ENCODE measurements at regions not wholly inside any gene's neighbourhood (a gene's known extent, or its start where the extent isn't known, plus 50 kb on each side); places are given as distances from the start of the nearest gene placed in this dataset.
"Not testable (repeated sequence)": the region's sequence is repeated elsewhere in the genome, so short reads cannot be mapped to it uniquely, and the experiment has no call there.

DNA sequence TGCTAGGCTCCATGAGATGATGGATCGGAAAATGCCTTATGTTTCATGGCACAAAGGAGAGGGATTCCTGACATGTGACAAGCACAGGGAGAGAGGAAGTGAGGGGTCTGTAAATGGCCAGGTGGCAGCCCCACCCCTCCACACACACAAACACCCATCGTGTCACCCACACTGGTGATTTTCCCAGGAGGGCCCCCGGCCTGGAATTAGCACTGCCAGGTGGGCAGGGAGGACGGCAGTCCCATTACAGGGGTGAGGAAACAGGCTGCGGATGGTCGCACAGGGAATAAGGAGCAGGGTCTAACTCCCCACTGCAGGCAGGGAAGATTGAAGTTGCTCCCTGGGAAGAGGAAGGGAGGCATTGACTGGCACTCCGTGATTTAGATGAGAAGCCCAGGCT is 395.3 kb upstream of the ZNF337 start:
- DNase-seq: not testable (repeated sequence)

DNA sequence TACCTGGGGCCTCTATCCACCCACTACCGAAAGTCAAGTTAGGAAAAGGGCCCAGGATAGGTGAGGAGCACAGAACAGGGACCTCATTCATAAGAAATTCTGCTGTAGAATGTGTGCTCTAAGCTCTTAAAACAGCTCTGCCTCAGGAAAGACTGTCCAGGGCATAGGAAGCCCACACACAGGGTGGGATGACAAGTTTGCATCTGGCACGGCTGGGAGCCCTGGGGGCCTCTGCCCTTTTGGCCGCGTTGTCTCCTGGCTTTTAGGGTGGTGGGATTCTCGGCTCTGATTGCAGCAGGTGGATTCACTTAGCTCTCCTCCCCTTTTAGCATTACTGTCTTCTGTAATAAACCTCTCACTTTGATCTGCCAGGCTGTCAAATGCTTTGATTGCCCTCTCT is 389.5 kb upstream of the ZNF337 start:
- DNase-seq: not testable (repeated sequence)

DNA sequence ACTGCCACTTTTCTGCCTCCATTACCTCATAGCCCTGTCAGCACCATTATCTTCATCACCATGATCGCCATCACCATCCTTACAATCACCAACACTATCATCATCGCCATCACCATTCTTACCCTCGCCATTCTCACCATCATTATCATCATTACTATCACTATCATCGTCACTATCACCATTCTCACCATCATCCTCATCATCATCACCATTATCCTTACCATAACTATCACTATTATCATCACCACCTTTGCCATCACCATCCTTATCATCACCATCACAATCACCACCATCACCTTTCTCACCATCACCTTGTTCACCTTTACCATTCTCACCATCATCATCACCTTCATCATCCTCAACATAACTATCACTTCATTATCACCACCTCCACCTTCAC is 377.3 kb upstream of the ZNF337 start:
- not testable (repeated sequence) for DNase-seq

DNA sequence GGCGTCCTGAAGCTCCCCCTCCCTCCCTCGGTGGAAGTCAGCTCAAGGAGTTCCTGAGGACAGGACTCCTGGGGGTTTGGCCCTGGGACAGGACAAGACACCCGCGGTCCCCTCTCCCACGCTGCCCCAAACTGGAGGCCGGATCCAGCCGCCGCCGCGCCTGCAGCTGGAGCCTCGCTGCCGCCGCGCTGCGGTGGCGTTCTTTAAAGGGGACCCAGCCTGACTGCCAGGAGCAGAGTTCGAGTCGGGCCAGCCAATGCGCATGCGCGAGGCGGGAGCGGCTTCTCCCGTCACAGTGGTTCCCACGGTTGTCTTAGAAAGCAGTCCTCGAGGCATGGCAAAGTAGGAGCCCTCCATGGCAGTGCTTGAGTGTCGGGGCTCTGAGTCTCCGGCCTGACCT is 362.7 kb upstream of the ZNF337 start:
- not testable (repeated sequence) for DNase-seq

DNA sequence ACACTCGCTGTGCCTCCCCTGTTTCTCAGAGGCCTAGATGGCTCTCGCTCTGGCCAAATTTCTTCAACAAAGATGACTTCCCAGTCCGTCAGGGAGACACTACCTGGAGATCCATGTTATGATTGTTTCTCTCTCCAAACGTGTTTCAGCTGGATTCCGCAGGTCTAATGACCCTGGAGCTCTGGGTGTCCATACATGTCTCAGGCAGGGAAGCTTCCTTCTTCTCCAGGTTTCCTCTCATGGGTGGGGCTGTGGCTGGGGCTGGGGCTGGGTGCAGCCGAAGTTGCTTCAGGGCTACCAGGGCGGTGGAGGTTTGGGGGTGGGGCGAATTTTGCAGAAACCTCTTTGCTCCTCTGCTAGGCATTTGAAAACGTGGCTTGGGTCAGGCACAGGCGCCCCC is 361.8 kb upstream of the ZNF337 start:
- DNase-seq: not testable (repeated sequence)

DNA sequence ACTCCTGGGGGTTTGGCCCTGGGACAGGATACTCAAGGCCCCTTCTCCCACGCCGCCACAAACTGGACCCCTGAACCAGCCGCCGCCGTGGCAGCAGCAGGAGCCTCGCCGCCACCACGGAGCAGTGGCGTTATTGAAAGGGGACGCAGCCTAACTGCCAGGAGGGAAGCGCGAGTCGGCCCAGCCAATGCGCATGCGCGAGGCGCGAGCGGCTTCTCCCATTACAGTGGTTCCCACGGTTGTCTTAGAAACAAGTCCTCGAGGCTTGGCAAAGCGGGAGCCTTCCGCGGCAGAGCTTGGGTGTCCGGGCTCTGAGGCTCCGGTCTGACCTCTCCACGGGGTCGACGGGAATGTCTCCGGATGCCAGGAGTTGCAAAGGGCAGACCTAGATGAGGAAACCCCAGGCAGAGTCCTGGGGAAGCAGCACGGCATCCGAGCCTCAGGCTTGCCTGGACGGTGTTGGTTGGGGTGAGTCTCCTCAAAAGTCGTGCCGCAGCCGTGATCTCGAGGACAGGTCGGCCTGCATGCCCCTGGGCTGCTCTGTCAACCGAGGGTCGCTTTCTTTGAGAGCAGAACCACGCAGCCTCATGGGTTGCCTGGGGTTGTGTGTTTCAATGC is 360.6 kb upstream of the ZNF337 start:
- DNase-seq: not testable (repeated sequence)

DNA sequence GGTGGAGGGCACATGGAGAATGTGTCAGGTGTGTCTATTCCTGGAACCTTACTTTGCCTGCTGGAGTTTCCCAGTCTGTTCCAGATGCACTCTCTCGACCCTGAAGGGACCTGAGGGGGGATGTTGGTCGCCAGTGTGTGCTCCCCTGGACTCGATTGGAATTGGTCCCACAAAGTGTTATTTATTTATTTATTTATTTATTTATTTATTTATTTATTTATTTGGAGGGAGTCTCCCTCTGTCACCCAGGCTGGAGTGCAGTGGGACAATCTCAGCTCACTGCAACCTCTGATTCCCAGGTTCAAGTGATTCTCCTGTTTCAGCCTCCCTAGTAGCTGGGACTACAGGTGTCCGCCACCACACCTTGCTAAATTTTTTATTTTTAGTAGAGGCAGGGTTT is 329.1 kb upstream of the ZNF337 start:
- DNase-seq: not testable (repeated sequence)

DNA sequence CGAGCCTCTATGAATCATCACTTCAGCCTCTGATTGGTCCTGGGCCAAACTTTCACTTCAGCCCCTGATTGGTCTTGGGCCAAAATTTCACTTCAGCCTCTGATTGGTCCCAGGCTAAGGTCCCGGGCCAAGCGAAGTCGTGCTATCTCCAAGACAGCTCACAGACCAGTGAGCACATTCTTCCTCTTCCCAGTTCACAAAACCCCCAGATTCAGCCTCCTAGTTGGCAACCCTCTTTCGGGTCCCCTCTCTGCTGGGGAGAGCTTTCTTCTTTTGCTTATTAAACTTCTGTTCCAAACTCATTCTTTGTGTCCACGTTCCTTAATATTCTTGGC is 314.3 kb upstream of the ZNF337 start:
- not testable (repeated sequence) for DNase-seq

DNA sequence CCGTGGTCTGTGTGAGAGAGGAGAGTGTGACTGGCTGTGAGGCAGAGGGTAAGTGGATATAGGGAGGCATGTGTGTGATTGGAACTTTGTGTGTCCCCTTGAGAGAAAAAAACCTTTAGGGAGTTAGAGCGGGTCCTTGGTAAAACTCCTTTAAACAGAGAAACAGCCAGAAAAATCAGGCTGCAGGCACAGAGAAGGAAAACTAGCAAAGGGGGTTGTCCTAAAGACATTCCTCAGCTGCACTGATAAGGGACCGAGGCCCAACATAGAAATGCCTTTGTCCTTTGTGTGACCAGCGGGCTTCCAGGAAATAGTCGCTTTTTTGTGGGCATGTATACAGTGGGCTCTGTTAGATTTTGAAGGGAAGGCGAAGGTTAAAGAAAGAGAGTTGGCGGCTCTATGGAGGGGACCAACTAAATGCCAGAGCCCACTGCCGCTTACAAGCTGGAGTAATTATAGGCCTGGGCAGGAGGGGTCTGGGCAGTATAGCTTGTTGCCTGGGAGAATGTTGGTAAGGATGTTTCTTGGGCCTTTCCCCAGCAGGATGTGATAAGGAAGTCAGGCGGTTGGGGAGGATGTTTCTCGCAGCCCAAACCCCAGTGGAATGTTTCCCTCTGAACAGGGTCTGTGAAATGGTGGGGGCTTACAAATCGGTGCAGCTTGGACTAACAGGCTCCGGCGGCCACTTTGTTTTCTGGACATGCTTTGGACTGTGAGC is 313.7 kb upstream of the ZNF337 start:
- not testable (repeated sequence) for DNase-seq

DNA sequence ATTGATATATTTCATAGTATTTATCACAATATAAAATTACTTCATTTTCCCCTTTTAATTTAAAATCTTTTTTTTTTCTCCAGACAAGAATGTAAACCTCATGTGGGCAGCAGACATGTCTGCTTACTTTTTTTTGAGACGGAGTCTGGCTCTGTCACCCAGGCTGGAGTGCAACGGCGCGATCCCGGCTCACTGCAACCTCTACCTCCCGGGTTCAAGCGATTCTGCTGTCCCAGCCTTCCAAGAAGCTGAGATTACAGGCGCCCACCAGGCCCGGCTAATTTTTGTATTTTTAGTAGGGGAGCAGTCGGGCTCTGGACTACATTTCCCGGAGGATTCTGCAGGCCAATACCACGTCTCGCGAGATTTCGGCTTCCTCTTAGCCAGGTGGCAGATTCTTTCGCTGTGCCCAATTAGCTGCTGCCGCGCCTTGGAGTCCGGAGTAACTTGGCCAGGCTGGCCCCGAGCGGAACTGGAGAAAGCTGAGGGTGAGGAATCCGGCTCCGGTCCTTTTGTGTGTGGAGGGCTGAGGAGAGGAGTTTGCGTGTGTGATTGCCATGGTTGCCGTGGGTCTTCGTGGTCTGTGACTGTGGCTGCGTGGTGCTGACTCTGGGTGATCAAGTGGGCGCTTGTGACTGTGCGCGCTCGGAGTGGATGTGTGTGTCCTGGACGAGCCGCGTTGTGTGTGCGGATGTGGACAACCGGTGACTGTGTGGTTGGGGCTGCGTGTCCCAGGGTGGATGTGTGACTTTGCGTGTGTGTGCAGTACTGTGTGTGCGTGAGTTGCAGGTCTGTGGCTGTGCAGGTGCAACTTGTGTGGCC is 313.0 kb upstream of the ZNF337 start:
- DNase-seq: peak; percentile 72

DNA sequence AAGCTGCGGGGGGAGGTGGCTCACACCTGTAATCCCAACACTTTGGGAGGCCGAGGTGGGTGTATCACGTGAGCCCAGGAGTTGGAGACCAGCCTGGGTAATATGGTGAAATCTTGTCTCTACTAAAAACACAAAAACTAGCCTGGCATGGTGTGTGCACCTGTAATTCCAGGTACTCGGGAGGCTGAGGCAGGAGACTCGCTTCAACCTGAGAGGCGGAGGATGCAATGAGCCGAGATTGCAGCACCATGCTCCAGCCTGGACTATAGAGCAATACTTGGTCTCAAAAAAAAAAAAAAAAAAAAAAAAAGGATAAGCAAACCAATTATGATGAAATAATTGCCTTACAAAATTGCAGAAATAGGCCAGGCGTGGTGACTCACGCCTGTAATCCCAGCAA is 311.4 kb upstream of the ZNF337 start:
- DNase-seq: not testable (repeated sequence)

DNA sequence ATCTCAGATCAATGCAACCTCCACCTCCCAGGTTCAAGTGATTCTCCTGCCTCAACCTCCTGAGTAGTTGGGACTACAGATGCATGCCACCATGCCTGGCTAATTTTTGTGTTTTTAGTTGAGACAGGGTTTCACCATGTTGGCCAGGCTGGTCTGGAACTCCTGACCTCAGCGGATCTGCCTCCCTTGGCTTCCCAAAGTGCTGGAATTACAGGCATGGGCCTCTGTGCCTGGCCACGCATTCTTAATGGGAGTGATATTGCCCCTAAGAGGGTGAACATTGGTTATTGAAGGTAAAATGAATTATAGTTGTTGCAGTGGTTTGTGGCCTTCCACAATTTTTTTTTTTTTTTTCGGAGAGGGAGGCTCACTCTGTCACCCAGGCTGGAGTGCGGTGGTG is 309.5 kb upstream of the ZNF337 start:
- not testable (repeated sequence) for DNase-seq

DNA sequence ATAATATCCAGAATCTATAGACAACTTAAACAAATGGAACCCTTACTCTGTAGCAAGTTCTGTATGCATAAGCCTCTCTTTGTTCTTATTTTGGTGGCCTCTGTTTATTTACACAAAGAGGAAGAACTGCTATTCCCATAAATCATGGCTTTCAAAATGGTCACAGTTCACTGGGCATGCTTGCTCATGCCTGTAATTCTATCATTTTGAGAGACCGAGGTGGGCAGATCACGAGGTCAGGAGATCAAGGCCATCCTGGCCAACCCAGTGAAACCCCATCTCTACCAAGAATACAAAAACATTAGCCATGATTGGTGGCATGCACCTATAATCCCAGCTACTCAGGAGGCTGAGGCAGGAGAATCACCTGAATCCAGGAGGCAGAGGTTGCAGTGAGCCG is 307.3 kb upstream of the ZNF337 start:
- DNase-seq: not testable (repeated sequence)

DNA sequence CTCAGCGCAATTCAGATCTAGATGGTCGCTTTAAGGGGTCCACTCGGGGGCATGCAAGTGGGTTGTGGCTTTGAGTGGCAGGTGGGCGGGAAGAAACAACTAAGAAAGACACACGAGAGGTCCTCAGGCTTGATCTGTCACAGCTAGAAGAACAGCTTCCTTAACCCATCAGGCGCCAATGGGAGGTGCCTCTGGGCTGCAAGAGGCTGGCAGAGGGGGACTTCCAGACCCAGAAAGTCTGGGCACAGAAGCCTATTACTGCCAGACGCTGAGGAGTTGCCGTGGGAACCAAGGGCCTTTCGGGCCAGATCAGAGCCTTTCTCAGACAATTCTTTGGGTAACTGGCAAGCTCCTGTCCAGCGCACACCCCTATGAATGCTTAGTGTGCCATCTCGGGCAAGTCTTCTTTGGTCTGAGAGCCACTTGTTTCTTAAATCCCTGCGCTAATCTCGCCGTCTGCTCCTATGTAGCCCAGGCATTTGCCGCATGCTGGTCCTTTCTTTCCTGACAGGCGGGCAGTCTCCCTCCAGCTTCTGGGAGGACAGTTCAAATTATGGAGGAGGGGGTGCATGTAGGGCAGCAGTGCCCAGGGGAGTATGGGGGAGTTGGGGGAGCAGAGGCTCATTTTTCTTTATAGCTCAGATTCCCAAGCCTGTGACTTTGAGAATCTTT is 300.9 kb upstream of the ZNF337 start:
- not testable (repeated sequence) for DNase-seq

DNA sequence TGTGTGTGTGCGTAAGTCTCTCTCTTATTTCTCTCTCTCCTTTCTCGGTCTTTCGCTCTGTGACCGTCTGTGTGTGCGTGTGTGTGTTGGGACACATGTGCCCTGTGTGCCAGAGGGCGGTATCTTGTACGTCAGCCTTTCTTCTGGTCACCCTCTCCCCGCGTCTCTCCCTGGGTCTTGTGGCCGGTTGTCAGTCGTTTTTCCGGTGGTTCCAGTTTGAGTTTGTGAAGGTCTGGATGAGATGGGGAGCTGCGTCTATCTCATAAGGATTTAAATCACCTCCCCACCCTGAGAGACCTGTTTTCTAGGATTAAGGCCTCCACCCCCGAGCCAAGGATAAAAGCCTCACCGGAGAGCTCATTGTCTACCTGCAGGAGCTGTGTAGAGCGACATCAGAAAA is 295.5 kb upstream of the ZNF337 start:
- DNase-seq: no peak

DNA sequence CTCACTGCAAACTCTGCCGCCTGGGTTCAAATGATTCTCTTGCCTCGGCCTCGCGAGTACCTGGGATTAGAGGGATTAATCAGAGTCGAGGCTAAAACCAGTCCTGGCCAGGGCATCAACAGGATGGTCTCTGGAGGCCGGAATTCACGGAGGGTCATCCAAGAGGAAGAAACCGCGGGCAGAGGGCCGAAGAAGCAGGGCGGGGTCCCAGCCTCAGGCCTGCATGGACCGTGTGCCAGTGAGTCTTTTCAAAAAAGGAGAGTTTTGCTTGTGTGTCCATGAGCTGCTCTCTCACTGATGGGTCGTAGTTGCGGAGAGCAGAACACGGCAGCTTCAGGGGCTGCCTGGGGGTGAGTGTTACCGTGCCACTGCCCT is 295.1 kb upstream of the ZNF337 start:
- DNase-seq: no peak

DNA sequence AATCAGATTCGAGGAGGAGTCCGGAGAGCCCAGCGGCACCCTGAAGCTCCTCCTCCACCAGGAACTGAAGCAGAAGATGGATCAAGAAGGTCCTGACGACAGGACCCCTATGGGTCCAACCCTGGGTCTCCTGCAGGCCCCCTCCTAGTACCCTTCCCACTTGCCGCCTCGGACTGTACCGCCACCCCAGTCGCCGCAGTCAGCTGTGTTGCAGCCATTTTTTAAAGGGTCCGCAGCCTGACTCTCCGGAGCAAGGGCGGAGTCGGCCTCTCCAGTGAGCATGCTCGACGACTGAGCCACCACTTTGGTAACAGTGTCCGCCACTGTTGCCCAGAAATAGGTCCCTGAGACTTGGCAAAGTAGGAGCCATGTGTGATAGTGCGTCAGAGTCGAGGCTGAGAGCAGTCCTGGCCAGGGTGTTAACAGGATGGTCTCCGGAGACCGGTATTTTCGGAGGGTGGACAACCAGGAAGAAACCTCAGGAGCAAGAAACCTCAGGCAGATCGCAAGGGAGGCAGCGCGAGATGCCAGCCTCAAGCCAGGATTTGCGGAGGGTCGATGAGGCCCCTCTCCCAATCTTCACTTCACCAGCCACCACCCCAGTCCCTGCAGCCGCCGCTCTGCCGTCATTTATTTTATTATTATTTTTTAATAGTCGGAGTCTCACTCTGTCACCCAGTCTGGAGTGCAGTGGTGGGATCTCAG is 294.6 kb upstream of the ZNF337 start:
- no peak for DNase-seq

DNA sequence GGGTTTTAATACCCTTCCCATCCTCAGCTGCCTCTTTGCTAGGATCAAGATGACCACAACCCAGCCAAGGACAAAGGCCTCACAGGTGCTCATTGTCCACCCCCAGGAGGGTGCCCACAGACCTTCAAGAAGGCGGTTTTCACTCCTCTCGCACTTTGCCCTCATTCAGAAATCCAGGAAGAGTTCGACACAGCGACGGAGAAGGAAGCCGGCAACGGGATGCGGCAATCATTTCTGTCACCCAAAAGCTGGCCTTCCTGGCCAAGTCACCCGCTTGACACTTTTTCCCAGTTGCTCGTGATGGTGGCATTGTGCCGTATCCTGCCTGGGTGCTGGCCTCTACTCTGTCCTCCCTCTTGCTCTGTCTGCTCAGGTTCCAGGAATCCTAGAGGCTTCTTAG is 293.0 kb upstream of the ZNF337 start:
- not testable (repeated sequence) for DNase-seq

DNA sequence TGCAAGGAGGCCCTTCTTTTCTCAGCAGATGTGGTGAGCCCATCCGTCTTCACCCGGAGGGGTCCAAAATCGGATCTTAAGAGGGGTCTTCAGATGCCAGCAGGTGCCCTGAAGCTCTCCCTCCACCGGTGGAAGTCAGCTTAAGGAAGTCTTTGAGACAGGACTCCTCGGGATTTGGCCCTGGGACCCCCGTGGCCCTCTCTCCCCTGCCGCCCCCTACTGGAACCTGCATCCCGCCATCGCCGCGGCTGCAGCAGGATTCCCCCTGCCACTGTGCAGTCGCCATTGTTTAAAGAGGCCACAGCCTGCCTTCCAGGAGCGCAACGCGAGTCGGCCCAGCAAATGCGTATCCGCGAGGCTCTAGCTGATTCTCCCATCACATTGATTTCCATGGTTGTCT is 292.5 kb upstream of the ZNF337 start:
- no peak for DNase-seq

DNA sequence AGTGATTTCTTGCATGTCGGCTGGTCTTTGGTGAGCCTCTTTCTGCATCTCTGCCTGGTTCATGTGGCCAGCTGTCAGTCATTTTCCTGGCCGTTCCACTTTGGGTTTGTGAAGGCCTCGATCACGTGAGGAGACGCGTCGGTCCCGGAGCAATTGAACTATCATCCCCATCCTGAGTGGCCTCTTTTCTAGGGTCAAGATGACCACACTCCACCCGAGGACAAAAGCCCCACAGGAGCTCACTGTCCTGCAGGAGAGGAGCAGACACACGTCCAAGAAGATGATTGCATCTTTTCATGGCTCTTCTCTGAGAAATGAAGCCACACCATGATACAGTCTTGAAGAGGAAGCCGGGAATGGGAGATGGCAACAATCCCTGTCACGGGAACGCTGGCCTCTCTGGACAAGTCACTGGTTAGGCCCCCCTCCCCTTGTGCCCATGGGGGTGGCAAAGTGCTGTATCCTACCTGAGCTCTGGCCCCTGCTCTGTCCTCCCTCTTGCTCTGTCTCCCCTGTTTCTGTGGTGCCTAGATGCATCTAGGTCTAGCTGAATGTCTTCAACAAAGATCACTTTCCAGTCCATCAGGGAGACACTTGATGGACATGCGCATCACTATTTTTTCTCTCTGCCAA is 291.4 kb upstream of the ZNF337 start:
- DNase-seq: not testable (repeated sequence)

DNA sequence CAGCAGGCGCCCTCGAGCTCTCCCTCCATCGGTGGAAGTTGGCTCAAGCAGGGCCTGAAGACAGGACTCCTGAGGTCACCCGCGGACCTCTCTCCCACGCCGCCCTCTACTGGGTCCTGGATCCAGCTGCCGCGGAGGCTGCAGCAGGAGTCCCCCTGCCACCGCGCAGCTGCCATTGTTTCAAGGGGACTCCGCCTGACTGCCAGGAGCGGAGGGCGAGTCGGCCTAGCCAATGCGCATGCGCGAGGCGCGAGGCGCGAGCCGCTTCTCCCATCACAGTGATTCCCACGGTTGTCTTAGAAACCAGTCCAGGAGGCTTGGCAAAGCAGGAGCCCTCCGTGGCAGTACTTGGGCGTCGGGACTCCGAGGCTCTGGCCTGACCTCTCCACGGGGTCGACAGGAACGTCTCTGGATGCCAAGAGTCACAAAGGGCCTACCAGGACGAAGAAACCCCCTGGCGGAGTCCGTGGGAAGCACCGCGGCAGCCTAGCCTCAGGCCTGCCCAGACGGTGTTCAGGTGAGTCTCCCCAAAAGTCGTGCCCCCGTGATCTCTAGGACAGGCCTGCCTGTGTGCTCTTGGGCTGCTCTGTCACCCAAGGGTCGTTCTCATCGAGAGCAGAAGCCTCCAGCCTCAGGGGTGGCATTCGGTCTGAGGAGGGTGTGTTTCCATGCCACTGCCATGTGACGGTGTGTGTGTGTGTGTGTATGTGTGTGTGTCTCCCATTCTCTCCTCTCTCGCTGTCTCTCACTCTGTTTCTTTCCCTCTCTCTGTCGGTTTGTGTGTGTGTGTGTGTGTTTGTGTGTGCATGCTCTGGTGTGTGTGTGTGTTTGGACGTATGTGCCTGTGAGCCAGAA is 290.6 kb upstream of the ZNF337 start:
- peak; percentile 57 for DNase-seq

All from stimulated activated CD4-positive, alpha-beta T cell treated with anti-CD3 and anti-CD28 coated beads, Interleukin-1b, Interleukin-23, amount 100 ng/mL, for 48 hours (primary cell).